ENCODE measurements at regions not wholly inside any gene's neighbourhood (a gene's known extent, or its start where the extent isn't known, plus 50 kb on each side); places are given as distances from the start of the nearest gene placed in this dataset.

DNA sequence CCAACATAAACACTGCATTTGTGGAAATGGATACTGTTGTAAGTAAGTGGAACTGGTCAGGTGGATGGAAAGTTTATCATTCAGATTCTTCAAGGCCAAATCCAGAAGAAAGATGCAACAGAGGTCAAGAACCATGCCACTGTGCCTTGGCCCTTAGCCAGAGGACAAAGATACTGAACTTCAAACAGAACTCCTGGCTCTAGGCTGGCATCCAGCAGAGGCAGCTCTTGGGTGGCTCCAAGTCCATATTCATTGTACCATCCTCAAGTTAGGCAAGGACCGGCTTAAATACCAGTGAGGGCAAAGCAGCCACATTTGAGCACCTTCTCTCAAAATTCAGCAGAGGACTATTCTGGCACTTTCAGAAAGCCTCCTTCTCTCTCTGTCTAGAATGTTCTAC, 53.2 kb downstream of the DNAAF9 start:
- DNase-seq (ENCODE audit: low read depth) = no peak

DNA sequence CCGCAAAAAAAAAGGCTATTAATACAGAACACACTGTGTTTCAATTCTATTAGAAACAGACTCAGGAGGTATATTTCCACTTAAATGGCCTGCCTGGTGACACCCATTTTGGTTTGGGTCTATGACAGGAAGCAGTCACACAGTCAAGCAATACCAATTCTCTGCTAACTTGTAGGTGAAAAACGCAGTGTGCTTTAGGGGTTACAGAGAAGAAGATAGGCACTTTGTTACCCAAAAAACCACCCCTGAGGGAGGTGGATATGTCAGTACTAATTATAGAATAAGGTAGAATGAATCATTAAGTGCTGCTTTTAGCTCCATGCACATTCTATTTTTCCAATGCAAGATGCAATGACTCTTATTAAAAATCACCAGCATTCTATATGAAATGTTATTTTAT, 53.8 kb downstream of the DNAAF9 start:
- DNase-seq (ENCODE audit: low read depth) = no peak

DNA sequence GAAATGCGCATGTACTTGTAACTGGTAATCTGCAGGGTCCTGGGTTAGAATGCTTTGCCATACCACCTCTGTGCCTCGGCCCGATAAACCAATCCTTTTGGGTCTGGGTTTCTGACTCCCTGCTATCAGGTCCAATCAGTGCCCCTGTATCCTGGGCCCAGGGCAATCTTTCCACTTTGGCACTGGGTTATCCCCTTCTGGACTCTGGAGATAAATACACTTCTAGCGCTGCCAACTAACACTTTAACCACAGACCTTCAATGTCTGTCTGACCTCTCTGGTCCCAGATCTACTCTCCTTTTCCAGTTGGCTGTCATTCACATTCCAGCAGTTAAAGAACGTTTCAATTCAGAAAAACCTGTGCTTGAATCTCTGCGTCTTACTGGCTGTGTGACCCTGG, 55.3 kb downstream of the DNAAF9 start:
- DNase-seq (ENCODE audit: low read depth) = no peak

DNA sequence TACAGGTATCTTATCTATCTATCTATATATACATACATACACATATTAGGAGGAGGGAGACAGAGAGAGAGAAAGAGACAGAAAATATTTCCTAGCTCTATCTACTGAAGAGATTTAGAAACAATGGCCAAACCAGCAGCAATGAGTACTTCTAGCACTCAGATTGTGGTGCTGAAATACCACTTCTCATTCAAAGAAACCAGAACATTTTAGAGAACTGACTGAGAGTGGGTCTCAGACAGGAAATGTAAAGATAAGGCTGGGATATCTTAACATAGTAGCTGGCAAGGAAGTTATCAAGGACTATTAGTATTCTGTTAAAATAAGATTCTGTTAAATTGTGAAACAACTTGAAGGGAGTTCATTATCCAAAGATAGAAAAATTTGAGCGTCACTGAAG, 57.0 kb downstream of the DNAAF9 start:
- no peak for DNase-seq (ENCODE audit: low read depth)

DNA sequence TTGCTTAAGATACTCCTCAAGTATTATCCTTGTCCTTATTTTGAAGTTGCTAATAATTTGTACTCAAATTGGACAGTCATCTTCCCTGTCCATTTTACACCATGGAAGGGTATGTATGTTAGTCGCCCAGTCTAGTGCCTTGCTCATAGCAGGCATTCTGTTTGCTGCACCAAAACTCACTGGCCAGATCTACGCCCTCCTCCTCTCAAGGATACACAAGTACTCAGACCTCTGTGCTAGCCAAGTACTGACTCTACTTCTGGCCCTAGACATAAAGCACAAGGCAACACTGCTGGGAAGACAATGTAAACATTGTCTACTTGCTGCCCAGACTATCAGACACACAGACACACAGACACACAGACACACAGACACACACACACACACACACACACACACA, 57.7 kb downstream of the DNAAF9 start:
- no peak for DNase-seq (ENCODE audit: low read depth)

DNA sequence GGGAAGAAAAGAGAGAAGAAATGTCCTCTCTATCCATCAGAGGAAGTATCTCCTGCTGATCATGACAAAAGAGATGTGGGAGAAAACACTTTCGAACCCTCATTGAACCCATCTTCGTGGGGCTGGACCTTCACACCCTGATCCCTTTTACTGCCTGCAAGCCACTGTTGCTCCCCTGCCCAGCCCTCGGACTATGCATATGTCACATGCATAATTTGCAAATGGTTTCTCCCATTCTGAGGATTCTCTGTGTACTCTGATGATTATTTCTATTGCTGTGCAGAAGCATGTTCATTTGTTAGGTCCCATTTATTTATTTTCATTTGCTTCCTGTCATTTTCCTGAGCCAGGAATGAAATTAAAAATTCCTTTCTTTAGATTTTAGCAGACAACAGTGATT, 64.7 kb downstream of the DNAAF9 start:
- no peak for DNase-seq (ENCODE audit: low read depth)

DNA sequence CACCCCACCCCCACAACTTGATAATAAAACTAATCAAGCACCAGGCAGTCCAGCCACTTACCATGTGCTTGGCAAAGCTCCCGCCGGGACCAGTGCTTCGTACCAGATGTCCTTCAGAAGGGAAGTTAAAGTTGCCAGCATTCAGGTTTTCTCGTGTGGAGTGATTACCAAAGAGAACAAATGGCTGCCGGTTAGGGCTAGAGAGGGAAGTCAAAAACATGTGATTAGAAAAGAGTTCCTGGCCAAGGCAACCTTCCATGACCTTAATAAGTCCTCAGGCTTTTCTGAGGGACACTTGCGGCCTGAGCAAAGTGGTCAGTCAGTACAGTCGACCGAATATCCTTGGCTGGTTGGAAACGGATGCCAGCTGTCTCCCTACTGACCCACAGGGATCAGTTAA, 67.0 kb downstream of the DNAAF9 start:
- peak; percentile 67 for DNase-seq (ENCODE audit: low read depth)

DNA sequence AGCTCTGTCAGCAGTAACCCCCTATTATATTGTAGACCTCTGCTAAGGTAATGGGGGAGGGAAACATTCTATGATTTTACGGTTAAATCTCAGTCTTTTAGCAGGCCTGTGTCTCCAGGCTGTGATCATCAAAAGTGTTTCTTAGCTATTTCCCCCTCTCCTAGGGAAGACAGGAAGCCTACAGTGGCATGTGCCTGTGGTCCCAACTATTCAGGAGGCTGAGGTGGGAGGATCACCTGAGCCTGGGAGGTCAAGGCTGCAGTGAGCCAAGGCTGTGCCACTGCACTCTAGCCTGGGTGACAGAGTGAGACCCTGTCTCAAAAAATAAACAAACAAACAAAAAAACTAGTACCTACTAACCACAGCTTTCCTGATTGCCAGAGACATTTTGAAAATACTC, 67.9 kb downstream of the DNAAF9 start:
- DNase-seq (ENCODE audit: low read depth) = no peak

DNA sequence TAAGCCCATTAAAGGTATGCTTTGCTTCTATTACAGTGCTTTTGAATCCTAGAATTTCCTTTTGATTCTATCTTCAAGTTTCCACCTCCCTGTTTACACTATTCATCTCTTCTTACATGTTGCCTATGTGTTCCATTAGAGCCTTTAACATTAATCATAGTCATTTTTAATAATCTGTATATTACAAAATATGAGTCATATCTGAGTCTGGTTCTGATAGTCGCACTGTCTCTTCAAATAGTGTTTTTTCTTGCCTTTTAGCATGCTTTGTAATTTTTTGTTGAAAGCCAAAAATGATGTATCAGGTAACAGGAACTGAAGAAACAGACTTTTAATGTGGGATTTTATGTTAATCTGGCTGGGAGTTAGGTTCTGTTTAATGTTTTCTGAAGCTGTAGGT, 68.4 kb downstream of the DNAAF9 start:
- DNase-seq (ENCODE audit: low read depth) = no peak

DNA sequence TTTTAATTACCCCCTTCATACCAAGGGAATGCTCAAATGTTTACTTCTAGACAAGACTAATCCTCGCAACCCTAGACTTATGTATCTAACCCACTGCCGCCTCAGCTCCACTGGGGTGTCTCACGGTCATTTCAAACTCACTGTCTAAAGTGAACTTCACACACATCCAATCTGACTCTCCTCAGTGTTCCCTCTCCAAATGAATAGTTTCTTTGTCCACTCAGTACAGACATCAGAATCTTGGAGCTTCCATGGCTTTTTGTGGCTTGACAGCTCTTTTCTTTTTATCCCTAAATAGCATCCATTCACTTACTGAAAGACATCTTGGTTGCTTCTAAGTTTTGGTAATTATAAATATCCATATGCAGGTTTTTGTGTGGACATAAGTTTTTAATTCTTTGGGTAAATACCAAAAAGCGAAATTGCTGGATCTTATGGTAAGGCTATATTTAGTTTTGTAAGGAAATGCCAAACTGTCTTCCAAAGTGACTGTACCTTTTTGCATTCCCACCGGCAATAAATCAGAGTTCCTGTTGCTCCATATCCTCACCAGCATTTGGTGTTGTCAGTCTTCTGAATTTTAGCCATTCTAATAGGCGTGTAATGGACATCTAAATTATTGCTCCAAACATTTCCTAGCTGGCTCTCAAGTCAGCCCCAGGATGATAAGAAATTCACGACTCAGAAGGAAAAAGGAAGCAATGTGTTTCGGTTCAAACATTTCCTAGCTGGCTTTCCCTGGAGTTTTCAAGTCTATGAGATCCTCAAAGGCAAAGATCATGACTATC, 73.1 kb downstream of the DNAAF9 start:
- no peak for DNase-seq (ENCODE audit: low read depth)

DNA sequence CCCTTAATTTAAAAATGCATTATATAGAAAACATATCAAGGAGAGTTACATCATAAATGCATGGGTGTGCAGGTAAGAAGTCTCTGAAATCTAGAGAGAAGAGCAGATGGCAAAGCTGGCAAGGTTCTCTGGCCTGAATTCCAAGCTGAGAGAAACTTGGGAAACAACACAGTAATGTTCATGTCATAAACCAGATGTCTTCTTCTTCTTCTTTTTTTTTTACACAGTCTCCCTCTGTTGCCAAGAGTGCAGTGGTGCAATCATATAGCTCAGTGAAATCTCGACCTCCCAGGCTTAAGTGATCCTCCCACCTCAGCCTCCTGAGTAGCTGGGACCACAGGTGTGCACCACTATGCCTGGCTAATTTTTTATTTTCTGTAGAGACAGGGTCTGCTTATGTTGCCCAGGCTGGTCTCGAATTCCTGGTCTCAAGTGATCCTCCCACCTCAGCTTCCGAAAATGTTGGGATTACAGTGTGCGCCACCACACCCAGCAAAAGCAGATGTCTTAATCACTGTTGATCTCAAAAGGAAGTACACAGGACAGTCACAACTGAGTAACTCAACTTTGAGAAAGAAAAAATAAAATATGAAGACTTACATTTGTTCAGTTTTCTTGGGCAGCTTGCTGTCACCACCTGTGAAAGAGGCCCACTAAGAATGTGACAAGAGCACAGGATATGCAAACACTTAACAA, 77.3 kb downstream of the DNAAF9 start:
- no peak for DNase-seq (ENCODE audit: low read depth)

DNA sequence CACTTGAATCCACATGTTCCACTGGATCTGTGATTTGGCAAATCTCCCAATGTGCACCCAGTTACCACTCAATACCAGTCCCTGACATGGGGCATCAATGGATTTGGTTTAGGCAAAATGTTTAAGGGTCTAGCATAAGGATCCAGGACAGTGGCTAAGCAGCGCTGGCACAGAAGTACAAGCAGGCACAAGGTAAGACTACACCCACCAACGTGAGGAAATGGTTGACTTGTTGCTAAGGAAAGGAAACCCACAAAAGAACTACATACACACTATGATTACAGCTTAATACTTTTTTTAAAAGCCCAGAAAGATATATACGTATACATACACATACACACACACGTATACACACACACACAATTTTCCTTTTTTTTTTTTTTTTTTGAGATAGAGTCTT, 79.0 kb downstream of the DNAAF9 start:
- DNase-seq (ENCODE audit: low read depth) = no peak

DNA sequence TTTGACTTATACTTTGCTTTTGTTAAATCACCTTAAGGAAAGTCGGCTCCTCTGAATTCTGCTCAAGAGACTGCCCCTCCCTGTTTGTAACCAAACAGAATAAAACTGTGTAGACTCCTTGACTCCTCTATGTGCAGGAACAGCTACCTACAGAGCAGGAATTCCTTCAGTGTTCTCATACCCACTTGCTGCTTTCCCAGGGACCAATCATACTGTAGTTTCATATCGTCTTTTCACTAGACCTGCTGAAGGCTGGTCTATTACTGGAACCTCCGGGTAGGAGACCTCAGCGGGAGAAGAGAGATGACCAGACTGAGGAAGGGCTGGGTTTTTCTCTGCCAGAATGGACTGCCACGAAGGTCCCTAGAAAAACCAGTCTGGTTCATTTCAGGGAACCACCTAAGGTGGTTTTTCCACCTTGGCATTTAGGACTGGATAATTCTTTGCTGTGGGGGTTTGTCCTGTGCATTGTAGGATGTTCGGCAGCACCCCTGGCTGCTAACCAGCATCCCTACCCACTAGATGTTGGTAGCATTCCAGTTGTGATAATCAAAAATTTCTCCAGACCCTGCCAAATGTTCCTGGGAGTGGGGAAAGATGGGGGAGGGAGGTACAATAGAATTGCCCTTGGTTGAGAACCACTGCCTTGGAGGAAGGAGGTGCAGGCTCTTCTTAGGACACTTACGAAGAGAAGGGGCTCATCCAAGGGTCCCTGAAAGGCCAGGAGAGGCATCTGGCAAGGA, 80.5 kb downstream of the DNAAF9 start:
- DNase-seq (ENCODE audit: low read depth) = no peak

DNA sequence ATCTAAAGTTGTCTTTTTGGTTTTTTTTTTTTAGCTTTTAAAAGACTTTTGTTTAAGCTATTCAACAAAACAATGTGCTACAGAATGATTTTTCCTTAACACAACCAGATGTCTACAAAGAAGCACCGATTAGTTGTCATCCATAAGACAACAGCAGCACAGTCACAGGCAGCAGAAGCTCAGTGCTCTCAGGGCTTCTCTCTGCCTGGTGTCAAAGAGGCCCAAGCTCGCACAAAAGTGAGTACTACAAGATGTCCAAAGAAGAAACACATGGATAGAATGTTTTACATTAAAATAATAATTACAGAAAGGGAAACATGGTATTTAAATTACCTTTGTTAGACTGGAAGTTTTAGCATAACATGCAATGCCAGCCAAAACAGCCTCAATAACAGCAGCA, 81.6 kb downstream of the DNAAF9 start:
- no peak for DNase-seq (ENCODE audit: low read depth)

DNA sequence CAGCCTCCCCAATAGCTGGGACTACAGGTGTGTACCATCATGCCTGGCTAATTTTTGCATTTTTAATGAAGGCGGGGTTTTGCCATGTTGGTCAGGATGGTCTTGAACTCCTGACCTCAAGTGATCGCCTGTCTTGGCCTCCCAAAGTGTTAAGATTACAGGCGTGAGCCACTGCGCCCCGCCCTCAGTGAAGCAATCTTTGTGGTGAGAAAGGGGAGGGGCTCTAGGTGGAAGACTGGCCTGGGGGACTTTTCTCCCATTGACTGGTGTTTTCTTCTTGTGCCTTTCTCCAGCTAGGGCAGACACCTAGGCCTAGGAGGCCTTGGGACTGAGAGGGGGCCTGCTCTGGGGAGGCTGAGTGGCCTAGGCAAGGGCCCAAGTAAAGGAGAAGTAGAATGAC, 84.1 kb downstream of the DNAAF9 start:
- no peak for DNase-seq (ENCODE audit: low read depth)

DNA sequence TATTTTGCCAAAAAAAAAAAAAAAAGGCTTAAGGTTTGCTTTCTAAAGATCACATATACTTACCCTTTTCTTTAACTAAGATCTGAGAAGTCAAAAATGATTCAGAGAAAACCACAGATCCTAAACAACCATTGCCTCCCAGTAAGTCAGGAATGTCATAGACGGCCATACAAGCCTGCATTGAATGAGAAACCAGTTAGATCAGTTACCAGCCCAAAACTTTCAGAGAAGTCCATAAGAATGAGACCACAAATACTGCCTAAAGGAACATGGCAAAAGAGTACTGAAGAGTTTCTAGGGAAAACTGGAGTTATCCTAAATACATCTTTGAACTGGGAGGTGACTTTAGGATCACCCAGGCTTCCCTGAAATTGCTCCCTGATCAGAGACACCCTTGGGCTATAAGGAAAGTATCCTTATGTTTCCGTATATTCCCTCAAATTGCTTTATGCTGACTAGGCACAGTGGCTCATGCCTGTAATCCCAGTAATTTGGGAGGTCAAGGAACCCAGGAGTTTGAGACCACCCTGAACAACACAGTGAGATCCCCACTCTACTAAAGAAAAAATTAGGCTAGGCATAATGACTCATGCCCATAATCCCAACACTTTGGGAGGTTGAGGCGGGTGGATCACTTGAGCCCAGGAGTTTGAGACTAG, 79.4 kb upstream of the SLC4A11 start:
- DNase-seq (ENCODE audit: low read depth) = no peak

DNA sequence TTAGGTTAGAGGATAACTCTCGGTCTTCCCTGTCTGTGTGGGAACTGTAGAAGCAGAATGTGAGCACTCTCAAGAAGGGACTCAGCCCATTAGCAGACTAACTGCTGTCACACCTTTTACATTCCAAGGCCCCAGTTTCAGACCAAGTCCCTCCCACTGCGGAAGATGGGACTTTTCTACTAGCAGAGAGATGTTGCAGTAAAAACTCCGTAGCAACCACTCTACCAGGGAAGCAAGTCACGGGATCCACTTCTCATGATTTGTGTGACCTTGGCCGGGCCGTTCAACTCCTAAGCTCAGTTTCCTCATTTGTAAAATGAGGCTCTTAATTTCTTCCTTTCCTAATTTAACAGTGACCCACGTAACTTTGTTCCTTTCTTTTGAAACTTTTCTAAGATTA, 77.1 kb upstream of the SLC4A11 start:
- no peak for DNase-seq (ENCODE audit: low read depth)

DNA sequence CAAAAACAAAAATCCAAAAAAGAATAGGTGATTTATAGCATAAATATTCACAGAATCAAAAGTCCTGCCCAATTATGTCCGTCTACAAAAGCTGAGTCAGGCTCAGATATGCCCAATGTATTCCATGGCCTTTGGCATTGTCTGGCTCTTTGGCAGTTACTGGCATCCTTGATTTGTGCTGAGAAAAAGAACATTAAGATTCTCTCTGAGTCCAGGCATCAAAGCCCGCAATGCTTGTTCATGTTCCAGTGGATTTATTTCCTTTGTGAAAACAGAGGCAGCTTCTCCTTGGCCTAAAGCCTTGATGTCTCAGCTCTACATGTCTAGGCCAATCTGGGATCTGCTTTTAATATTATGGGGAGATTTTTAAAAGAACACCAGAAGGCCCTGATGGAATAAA, 76.1 kb upstream of the SLC4A11 start:
- DNase-seq (ENCODE audit: low read depth) = no peak

DNA sequence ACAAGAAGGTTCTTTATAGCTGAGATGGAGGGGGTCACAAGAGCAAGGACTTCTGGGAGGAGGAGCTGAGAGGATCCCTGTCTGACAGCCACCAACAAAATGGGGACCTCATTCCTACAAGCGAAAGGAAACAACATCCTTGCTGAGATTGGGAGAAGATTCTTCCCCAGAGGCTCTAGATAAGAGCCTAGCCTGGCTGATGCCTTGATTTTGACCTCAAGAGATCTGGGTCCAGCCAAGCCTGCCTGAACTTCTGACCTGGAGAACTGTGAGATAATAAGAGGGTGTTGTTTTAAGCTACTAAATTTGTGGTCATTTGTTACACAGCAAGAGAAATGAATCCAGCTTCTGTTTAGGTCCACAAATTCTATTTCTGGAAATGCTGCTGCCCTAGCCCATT, 75.4 kb upstream of the SLC4A11 start:
- DNase-seq (ENCODE audit: low read depth) = no peak

DNA sequence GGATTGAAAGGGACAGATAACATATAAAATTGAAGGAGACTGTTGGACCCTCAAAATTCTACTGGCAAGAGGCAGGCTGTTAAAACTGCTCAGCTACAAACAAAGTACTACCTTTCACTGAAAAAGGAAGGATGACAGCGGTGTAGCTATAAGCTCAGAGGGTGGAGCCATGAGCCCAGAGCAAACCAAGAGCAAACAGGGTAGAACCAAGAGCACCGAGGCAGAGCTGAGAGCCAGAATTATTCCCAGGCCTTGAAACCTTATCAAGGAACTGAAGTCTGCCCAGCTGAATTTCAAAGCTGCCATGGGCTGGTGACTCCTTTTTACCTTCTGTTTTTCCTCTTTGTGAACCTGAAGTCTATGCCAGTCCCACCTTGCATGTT, 74.7 kb upstream of the SLC4A11 start:
- DNase-seq (ENCODE audit: low read depth) = no peak

DNA sequence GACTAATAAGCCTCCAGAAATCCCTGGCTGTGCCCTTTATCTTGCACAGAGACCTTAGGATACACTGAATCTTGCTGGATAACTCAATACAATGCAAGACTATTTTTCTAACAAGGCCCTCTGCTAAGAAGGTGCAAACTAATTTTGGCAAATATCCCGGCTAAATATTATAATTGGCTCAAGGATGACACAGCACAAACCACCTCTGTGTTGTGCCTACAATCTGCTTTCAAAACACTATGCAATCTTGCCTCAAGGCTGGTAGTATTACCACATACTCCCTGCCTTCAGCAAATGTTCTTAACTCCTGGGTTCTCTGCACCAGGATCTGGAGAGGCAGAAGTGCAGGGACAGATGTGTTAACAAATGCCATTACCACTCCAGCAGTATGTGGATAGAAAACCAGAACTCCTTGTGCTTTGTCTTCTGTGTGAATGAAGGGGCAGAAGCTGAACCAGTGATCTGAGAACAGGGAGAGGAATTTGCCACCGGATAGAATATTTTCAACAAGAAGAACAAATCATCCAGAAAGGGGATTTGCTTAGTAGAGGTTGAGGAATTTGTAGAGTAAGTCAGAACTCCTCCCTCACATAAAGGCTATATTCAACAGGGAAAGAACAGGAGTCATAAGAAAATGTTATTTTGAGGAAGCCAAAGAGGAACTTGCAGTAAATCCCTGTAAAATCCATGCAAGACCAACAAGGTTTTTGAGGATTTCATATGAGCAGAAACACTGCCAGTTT, 74.1 kb upstream of the SLC4A11 start:
- DNase-seq (ENCODE audit: low read depth) = peak; percentile 69
